SK-N-SH treated with all-trans-retinoic acid at 6 μM for 48 hours (cell line): ENCODE measurements at regions not wholly inside any gene's neighbourhood (a gene's known extent, or its start where the extent isn't known, plus 50 kb on each side); places are given as distances from the start of the nearest gene placed in this dataset.
"Not testable (repeated sequence)": the region's sequence is repeated elsewhere in the genome, so short reads cannot be mapped to it uniquely, and the experiment has no call there.

Experiments
- ARNTL ChIP-seq: fragments of 450-650 bp; formaldehyde crosslinking; IDR thresholded peaks from 2 replicates; pipeline ENCODE4 v1.5.0; 2020; ENCODE audit warnings: low read depth, mild to moderate bottlenecking, moderate library complexity, borderline replicate concordance
- CSDC2 ChIP-seq: fragments of 250-450 bp; sonication (Bioruptor Pico); IDR thresholded peaks from 2 replicates; pipeline ENCODE4 v1.5.0; 2020; ENCODE audit warnings: mild to moderate bottlenecking, moderate library complexity
- CSRNP3 ChIP-seq: fragments of 250-450 bp; sonication (Bioruptor Pico); IDR thresholded peaks from 2 replicates; pipeline ENCODE4 v1.5.1; 2021; ENCODE audit warnings: mild to moderate bottlenecking, moderate library complexity
- ESRRG ChIP-seq: fragments of 250-450 bp; sonication (Bioruptor Pico); IDR thresholded peaks from 2 replicates; pipeline ENCODE4 v1.6.1; 2021; ENCODE audit warnings: mild to moderate bottlenecking
- GLIS3 ChIP-seq: fragments of 250-450 bp; sonication (Bioruptor Pico); IDR thresholded peaks from 2 replicates; pipeline ENCODE4 v1.5.0; 2020; ENCODE audit warnings: mild to moderate bottlenecking, moderate library complexity
- PPARA ChIP-seq: fragments of 250-450 bp; sonication (Bioruptor Pico); IDR thresholded peaks from 2 replicates; pipeline ENCODE4 v1.5.0; 2020; ENCODE audit warnings: mild to moderate bottlenecking, borderline replicate concordance
- RARB ChIP-seq: fragments of 250-450 bp; sonication (Bioruptor Pico); IDR thresholded peaks from 2 replicates; pipeline ENCODE4 v1.8.0; 2021; ENCODE audit warnings: mild to moderate bottlenecking, moderate library complexity
- SNAI2 ChIP-seq: fragments of 250-450 bp; sonication (Bioruptor Pico); IDR thresholded peaks from 2 replicates; pipeline ENCODE4 v1.5.0; 2020; ENCODE audit warnings: mild to moderate bottlenecking, moderate library complexity
- ZC3H10 ChIP-seq: fragments of 250-450 bp; sonication (Bioruptor Pico); IDR thresholded peaks from 2 replicates; pipeline ENCODE4 v1.5.1; 2021; ENCODE audit warnings: mild to moderate bottlenecking, moderate library complexity
- ZFP3 ChIP-seq: fragments of 250-450 bp; sonication (Bioruptor Pico); IDR thresholded peaks from 2 replicates; pipeline ENCODE4 v1.5.0; 2020; ENCODE audit warnings: mild to moderate bottlenecking, moderate library complexity
- ZFP30 ChIP-seq: fragments of 450-650 bp; formaldehyde crosslinking; IDR thresholded peaks from 2 replicates; pipeline ENCODE4 v1.5.0; 2022; ENCODE audit warnings: mild to moderate bottlenecking, moderate library complexity
- ZNF8 ChIP-seq: fragments of 450-650 bp; formaldehyde crosslinking; IDR thresholded peaks from 2 replicates; pipeline ENCODE4 v1.5.0; 2020; ENCODE audit warnings: mild to moderate bottlenecking, moderate library complexity
- TF ChIP-seq, protein P1 (sequence below): fragments of 250-450 bp; sonication (Bioruptor Pico); IDR thresholded peaks from 2 replicates; pipeline ENCODE4 v1.8.0; 2020; ENCODE audit warnings: mild to moderate bottlenecking, moderate library complexity, borderline replicate concordance
- TF ChIP-seq, protein P2 (sequence below): fragments of 250-450 bp; sonication (Bioruptor Pico); IDR thresholded peaks from 2 replicates; pipeline ENCODE4 v1.5.1; 2020; ENCODE audit warnings: low read depth, mild to moderate bottlenecking, moderate library complexity

DNA sequence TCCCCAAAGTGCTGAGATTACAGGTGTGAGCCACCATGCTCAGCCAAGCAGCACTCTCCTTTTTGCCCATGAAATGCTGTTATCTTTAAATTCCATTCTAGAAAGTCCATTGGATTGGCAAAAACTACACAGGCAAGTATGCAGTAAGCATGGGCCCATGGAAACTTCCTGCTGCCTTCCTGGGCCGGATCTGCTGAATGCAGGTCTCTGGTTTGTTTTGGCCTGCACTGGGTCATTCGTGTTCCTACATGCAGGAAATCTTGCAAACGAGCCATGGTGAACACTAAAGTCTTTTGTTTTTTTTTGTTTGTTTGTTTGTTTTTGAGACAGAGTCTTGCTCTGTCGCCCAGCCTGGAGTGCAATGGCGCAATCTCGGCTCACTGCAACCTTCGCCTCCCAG is 76.8 kb upstream of the SPDYE9 start:
- TF ChIP-seq, protein P1, sequence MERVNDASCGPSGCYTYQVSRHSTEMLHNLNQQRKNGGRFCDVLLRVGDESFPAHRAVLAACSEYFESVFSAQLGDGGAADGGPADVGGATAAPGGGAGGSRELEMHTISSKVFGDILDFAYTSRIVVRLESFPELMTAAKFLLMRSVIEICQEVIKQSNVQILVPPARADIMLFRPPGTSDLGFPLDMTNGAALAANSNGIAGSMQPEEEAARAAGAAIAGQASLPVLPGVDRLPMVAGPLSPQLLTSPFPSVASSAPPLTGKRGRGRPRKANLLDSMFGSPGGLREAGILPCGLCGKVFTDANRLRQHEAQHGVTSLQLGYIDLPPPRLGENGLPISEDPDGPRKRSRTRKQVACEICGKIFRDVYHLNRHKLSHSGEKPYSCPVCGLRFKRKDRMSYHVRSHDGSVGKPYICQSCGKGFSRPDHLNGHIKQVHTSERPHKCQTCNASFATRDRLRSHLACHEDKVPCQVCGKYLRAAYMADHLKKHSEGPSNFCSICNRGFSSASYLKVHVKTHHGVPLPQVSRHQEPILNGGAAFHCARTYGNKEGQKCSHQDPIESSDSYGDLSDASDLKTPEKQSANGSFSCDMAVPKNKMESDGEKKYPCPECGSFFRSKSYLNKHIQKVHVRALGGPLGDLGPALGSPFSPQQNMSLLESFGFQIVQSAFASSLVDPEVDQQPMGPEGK = not testable (repeated sequence)
- not testable (repeated sequence) for TF ChIP-seq RARB (CRISPR knock-in tag); SNAI2 (CRISPR knock-in tag); PPARA; ARNTL (CRISPR knock-in tag); GLIS3 (CRISPR knock-in tag); CSRNP3; ZC3H10 (CRISPR knock-in tag); ZNF8; ZFP30; CSDC2 (CRISPR knock-in tag); ZFP3; ESRRG
- TF ChIP-seq, protein P2, sequence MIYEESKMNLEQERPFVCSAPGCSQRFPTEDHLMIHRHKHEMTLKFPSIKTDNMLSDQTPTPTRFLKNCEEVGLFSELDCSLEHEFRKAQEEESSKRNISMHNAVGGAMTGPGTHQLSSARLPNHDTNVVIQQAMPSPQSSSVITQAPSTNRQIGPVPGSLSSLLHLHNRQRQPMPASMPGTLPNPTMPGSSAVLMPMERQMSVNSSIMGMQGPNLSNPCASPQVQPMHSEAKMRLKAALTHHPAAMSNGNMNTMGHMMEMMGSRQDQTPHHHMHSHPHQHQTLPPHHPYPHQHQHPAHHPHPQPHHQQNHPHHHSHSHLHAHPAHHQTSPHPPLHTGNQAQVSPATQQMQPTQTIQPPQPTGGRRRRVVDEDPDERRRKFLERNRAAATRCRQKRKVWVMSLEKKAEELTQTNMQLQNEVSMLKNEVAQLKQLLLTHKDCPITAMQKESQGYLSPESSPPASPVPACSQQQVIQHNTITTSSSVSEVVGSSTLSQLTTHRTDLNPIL (CRISPR knock-in tag) = not testable (repeated sequence)
